GM12873 (cell line): ENCODE measurements at regions not wholly inside any gene's neighbourhood (a gene's known extent, or its start where the extent isn't known, plus 50 kb on each side); places are given as distances from the start of the nearest gene placed in this dataset.

Source experiments
- CTCF ChIP-seq: IDR thresholded peaks from 2 replicates; pipeline ENCODE4 v1.5.1; 2012; ENCODE audit warnings: low read depth, mild to moderate bottlenecking, moderate library complexity, low read length, control low read depth; ENCODE audit not compliant: insufficient read depth; ENCODE audit errors: missing control alignments

GRCh38 chr7:113207441-113207840, 89.1 kb upstream of the SMIM30 start:
- no peak for TF ChIP-seq CTCF

DNA sequence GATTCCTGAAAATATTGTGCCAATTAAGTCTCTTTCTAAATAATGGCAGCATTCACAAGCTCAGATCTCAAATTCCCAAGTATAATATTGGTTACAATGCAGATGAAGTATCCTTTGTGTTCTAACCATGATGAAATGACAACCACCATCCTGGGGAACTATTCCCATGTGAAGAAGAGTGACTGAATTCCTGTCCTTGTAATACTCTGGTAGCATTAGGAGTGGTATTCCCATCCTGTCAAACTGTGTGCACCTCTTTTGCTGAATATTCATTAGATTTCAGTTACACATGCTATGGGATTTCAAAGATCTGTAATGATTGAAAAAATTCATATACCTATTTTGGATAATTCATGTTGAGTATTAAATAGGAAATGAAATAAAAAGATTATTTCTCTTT, 86.1 kb upstream of the SMIM30 start:
- TF ChIP-seq CTCF = no peak

GRCh38 chr7:113202284-113202683, 83.9 kb upstream of the SMIM30 start:
- TF ChIP-seq CTCF = no peak

- TF ChIP-seq CTCF = no peak
Measured at GRCh38 chr7:113200281-113200680, 81.9 kb upstream of the SMIM30 start.

- no peak for TF ChIP-seq CTCF
Measured at GRCh38 chr7:113199841-113200240, 81.5 kb upstream of the SMIM30 start.

GRCh38 chr7:113199136-113199535, 80.8 kb upstream of the SMIM30 start:
- no peak for TF ChIP-seq CTCF

DNA sequence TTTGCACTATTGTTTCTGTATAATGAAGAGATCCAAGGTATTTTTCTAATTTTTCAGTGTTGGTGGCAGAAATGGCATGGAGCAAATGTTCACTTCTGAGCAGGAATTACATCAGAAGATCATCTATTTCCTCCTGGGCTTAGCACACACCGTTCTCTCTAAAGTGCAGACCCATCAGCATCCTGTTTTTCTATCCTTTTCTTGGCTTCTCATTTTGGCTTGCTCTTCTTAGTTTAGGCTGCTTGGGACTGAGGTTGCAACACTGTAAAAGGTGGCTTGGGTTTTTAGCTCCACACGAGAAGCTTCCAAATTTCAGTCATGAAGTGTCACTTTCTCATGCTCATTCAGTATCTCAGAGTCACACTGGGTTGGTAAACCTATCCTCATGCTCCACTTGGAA, 79.9 kb upstream of the SMIM30 start:
- TF ChIP-seq CTCF = no peak
